GM12878 (cell line): ENCODE measurements at regions not wholly inside any gene's neighbourhood (a gene's known extent, or its start where the extent isn't known, plus 50 kb on each side); places are given as distances from the start of the nearest gene placed in this dataset.

ENCODE experiments used
- ATAC-seq: fragments of 200-7000 bp; cut with Tn5 transposase; 3 replicates; pipeline ENCODE4 v1.9.1; 2020; ENCODE audit warnings: mild to moderate bottlenecking, moderate library complexity
- BruUV-seq: library from RNA; stranded (reverse); fragments of 400-500 nt; replicated peaks from 2 replicates; lab custom pipeline; 2021; lab: Mats Ljungman, UMichigan
- CTCF ChIA-PET: fragments of 300-600 bp; sonication (Branson Sonifier 250); formaldehyde crosslinking; extraction: SDS; loops from one replicate; lab custom pipeline; 2021; ENCODE audit warnings: inconsistent platforms; lab: Yijun Ruan, JAX
- POLR2A ChIA-PET: fragments of 350-600 bp; formaldehyde crosslinking; extraction: SDS; loops from one replicate; lab custom pipeline; 2021; ENCODE audit warnings: inconsistent platforms; lab: Charles Lee
- RAD21 ChIA-PET: fragments of 300-600 bp; sonication (Branson Sonifier 250); formaldehyde crosslinking; loops from one replicate; lab custom pipeline; 2023; ENCODE audit warnings: antibody characterized with exemption; ENCODE audit not compliant: unreplicated experiment; lab: Charles Lee
- SMC1A ChIA-PET: fragments of 300-600 bp; sonication (Branson Sonifier 250); formaldehyde crosslinking; loops from one replicate; lab custom pipeline; 2023; ENCODE audit not compliant: unreplicated experiment, uncharacterized antibody; lab: Charles Lee
- DNase-seq: peaks from one replicate; pipeline ENCODE4 v3.0.0-alpha.2; 2011; ENCODE audit warnings: low read depth, low spot score
- FAIRE-seq: peaks from 3 replicates; lab custom pipeline; 2011; peaks lifted over from hg19 to GRCh38; lab: Jason Lieb, UNC
- H2AFZ ChIP-seq: 2 replicates; pipeline ENCODE4 v1.6.0; 2011; ENCODE audit warnings: low read depth, low read length, control low read depth; ENCODE audit not compliant: control insufficient read depth
- H3K27ac ChIP-seq: 2 replicates; pipeline ENCODE4 v1.5.1; 2011; ENCODE audit warnings: control low read depth; ENCODE audit not compliant: control insufficient read depth, insufficient read depth
- H3K27me3 ChIP-seq, 2 experiments: replicated peaks in 1 of 2; 2 replicates each; pipeline versions ENCODE4 v1.6.0 to v1.6.1; 2011; ENCODE audit warnings: low read length in 1 of 2; ENCODE audit not compliant: control insufficient read depth in 2 of 2, insufficient read depth in 2 of 2
- H3K36me3 ChIP-seq, 2 experiments: 2 replicates each; pipeline ENCODE4 v1.5.1; 2011; ENCODE audit warnings: low read length in 1 of 2; ENCODE audit not compliant: control insufficient read depth in 2 of 2, insufficient read depth in 2 of 2
- H3K4me1 ChIP-seq: 2 replicates; pipeline ENCODE4 v1.6.1; 2011; ENCODE audit warnings: mild to moderate bottlenecking, low read length, moderate library complexity, mixed read lengths; ENCODE audit not compliant: control insufficient read depth, insufficient read depth
- H3K4me2 ChIP-seq: 2 replicates; pipeline ENCODE4 v1.6.0; 2011; ENCODE audit warnings: control low read depth; ENCODE audit not compliant: control insufficient read depth, insufficient read depth
- H3K4me3 ChIP-seq: fragments of 200-600 bp; sonication (generic); 2 replicates; pipeline ENCODE4 v1.5.1; 2016
- H3K79me2 ChIP-seq: 2 replicates; pipeline ENCODE4 v1.6.0; 2011; ENCODE audit warnings: low read length; ENCODE audit not compliant: control insufficient read depth, insufficient read depth
- H3K9ac ChIP-seq: 2 replicates; pipeline ENCODE4 v1.8.0; 2011; ENCODE audit warnings: low read length, control low read depth, mixed read lengths; ENCODE audit not compliant: control insufficient read depth, insufficient read depth
- H3K9me3 ChIP-seq: replicated peaks from 3 replicates; pipeline ENCODE4 v1.5.1; 2011; ENCODE audit warnings: mild to moderate bottlenecking, low read length; ENCODE audit not compliant: control insufficient read depth, insufficient read depth
- H4K20me1 ChIP-seq: 2 replicates; pipeline ENCODE4 v1.6.0; 2011; ENCODE audit not compliant: control insufficient read depth, insufficient read depth
- ATF7 ChIP-seq: fragments of 450-650 bp; IDR thresholded peaks from 2 replicates; pipeline ENCODE4 v1.6.1; 2016; ENCODE audit warnings: low read depth, mild to moderate bottlenecking
- CEBPB ChIP-seq, 2 experiments: fragments of 150-350 bp in 1 of 2; IDR thresholded peaks; 2 replicates each; pipeline ENCODE4 v1.6.1; 2012 to 2014; ENCODE audit warnings: low read depth in 2 of 2, low read length in 2 of 2, borderline replicate concordance in 1 of 2, inconsistent platforms in 1 of 2
- HCFC1 ChIP-seq: fragments of 150-350 bp; IDR thresholded peaks from 2 replicates; pipeline ENCODE4 v1.6.1; 2014; ENCODE audit warnings: low read length
- LARP7 ChIP-seq: fragments of 450-650 bp; IDR thresholded peaks from 2 replicates; pipeline ENCODE4 v1.6.1; 2017; ENCODE audit warnings: mild to moderate bottlenecking
- MYB ChIP-seq: fragments of 150-350 bp; IDR thresholded peaks from 2 replicates; pipeline ENCODE4 v1.6.1; 2014; ENCODE audit warnings: mild to moderate bottlenecking, low read depth, low read length, borderline replicate concordance
- NFXL1 ChIP-seq: fragments of 450-650 bp; IDR thresholded peaks from 2 replicates; pipeline ENCODE4 v1.6.1; 2017; ENCODE audit warnings: antibody characterized with exemption, mild to moderate bottlenecking, borderline replicate concordance
- POU2F2 ChIP-seq: IDR thresholded peaks from 3 replicates; pipeline ENCODE4 v1.6.1; 2011; ENCODE audit warnings: low read depth, mild to moderate bottlenecking, low read length, borderline replicate concordance
- RBBP5 ChIP-seq: fragments of 200-600 bp; sonication (generic); conservative IDR thresholded peaks from 2 replicates; pipeline ENCODE4 v1.6.1; 2016
- ZSCAN29 ChIP-seq: fragments of 450-650 bp; IDR thresholded peaks from 2 replicates; pipeline ENCODE4 v1.6.1; 2017; ENCODE audit warnings: mild to moderate bottlenecking, moderate library complexity
- WGBS: methylation state at CpG from one replicate; pipeline ENCODE4 v1.1.6; 2016; ENCODE audit warnings: low lambda C conversion rate; ENCODE audit not compliant: insufficient replicate concordance, insufficient coverage; ENCODE audit errors: missing lambda C conversion rate; 5-methylcytosine and 5-hydroxymethylcytosine counted together
- in situ Hi-C: fragments of 300-500 bp; cut with MboI; formaldehyde crosslinking; loops from 9 replicates; pipeline ENCODE4 v1.14.3; 2018; ENCODE audit warnings: mixed read lengths
- intact Hi-C: fragments of 100-400 bp; cut with micrococcal nuclease; formaldehyde crosslinking; loops from one replicate; pipeline ENCODE4 v1.14.2; 2022; ENCODE audit not compliant: unreplicated experiment
- TF ChIP-seq, protein P1 (sequence below): fragments of 450-650 bp; formaldehyde crosslinking; IDR thresholded peaks from 2 replicates; pipeline ENCODE4 v1.4.0; 2020; ENCODE audit warnings: mild to moderate bottlenecking, moderate library complexity
- TF ChIP-seq, protein P2 (sequence below): IDR thresholded peaks from 2 replicates; pipeline ENCODE4 v1.6.1; 2011; ENCODE audit warnings: low read depth, low read length, improper control_type of control experiment, borderline replicate concordance

DNA sequence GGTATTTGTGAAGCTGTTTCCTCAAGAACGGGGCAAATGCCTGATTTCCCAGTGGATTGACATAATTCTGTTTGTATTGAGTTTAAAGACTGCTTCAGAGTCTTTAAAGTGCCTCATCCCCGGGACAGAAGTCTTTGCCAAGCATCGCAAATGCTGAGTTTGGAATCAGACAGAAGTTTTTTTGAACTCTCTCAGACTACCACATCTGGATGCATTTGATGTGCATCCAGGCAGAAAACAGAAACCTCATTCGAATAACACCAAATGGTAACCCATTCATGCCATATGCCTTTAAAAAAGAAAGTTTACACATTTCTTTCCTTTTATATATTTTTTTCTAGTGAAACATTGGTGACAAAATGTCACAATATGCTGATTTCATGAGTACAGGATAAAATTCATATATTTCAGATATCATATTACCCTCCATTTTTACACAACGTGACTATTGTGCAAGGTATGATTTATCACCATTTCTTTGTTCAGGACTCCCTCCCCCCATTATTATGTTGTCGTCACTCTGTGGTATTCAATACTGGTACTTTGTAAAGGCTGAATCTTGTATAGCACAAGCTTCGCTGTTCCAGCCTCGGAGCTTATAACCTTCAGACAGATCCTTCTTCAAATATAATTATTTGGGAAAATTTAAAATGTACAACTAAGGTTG lies 91.1 kb downstream of the ZNF608 start:
- Histone ChIP-seq H3K9ac (no peak overlapping the region), H3K9me3 (no peaks in the 10 kb centered on the region), H3K4me2 (no peak overlapping the region), H3K27me3 (no peaks in the 10 kb centered on the region)
- ChIA-PET POLR2A (no interaction called here), CTCF (no interaction called here)
- DNase-seq (no peak), ATAC-seq (no peak)
- in situ Hi-C loops, result no loop called here
- no peak for TF ChIP-seq ATF7
- TF ChIP-seq, all 136 proteins: peak for 0
- Histone ChIP-seq H2AFZ (no peak overlapping the region), H3K4me3 (no peak overlapping the region), H3K4me1 (peaks cover 35% of the 10 kb centered on the region), H4K20me1 (no peaks in the 10 kb centered on the region), H3K79me2 (peaks cover 2% of the 10 kb centered on the region; the same call in 1 of the 2 replicates), H3K36me3 (no peaks in the 10 kb centered on the region), H3K27ac (no peak overlapping the region)
- BruUV-seq, result no TSS peak
- ChIA-PET RAD21 (interaction anchor here (0.9 kb wide), 1 partner anchor 52 kb away, joined by 3 read pairs; no protein-coding TSS in a partner anchor), SMC1A (interaction anchor here (1.0 to 1.9 kb wide), 4 partner anchors 34 to 95 kb away, joined by 3 to 7 read pairs (median 5); no protein-coding TSS in a partner anchor)
- no peak for FAIRE-seq
- intact Hi-C loops, result loop anchor here (10.0 kb wide), 1 partner anchor 759 kb away; no protein-coding TSS in a partner anchor
- 10% methylated on average over 8 of the region's 8 CpGs for WGBS

DNA sequence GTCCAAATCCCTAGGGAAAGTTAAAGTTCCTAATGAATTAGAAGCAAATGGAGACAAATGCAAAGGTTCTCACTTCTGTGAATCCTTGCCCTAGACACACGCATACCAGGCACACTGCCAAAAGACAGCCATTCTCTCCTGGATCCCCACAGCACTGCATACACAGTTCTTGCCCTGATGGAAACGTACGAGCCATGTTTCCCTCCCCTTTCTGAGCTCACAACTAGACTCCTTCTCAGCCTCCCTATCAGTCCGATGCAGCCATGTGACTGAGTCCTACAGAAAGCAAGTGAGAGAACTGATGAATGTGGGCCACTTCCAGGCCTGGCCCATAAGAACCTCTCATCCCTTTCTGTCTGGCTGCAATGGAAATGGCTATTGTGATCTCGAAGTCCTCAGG lies 92.0 kb downstream of the ZNF608 start:
- FAIRE-seq, result no peak
- in situ Hi-C loops, result no loop called here
- RAD21 ChIA-PET, result interaction anchor here (1.1 kb wide), 1 partner anchor 33 kb away, joined by 3 read pairs; no protein-coding TSS in a partner anchor
- Histone ChIP-seq H3K4me3 (no peak overlapping the region), H3K4me1 (peaks cover 32% of the 10 kb centered on the region), H2AFZ (no peak overlapping the region), H4K20me1 (no peaks in the 10 kb centered on the region), H3K79me2 (peaks cover 2% of the 10 kb centered on the region; the same call in 1 of the 2 replicates), H3K27me3 (no peaks in the 10 kb centered on the region), H3K4me2 (no peak overlapping the region), H3K27ac (no peak overlapping the region), H3K9ac (no peak overlapping the region), H3K36me3 (no peaks in the 10 kb centered on the region), H3K9me3 (no peaks in the 10 kb centered on the region)
- intact Hi-C loops, result loop anchor here (5.0 to 10.0 kb wide), 3 partner anchors 73 to 760 kb away; no protein-coding TSS in a partner anchor
- SMC1A ChIA-PET, result no interaction called here
- no peak for ATAC-seq
- CTCF ChIA-PET, result no interaction called here
- WGBS, result 86% methylated on average over 5 of the region's 5 CpGs
- no TSS peak for BruUV-seq
- POLR2A ChIA-PET, result no interaction called here
- DNase-seq, result no peak
- TF ChIP-seq ZSCAN29, result no peak
- TF ChIP-seq POU2F2, result no peak
- no peak for TF ChIP-seq RBBP5
- no peak for TF ChIP-seq CEBPB (IDR thresholded peaks at IDR 0.05; ENCODE audit: borderline replicate concordance in 1 of 2, low read depth in 2 of 2, low read length in 2 of 2)
- TF ChIP-seq, protein P1, sequence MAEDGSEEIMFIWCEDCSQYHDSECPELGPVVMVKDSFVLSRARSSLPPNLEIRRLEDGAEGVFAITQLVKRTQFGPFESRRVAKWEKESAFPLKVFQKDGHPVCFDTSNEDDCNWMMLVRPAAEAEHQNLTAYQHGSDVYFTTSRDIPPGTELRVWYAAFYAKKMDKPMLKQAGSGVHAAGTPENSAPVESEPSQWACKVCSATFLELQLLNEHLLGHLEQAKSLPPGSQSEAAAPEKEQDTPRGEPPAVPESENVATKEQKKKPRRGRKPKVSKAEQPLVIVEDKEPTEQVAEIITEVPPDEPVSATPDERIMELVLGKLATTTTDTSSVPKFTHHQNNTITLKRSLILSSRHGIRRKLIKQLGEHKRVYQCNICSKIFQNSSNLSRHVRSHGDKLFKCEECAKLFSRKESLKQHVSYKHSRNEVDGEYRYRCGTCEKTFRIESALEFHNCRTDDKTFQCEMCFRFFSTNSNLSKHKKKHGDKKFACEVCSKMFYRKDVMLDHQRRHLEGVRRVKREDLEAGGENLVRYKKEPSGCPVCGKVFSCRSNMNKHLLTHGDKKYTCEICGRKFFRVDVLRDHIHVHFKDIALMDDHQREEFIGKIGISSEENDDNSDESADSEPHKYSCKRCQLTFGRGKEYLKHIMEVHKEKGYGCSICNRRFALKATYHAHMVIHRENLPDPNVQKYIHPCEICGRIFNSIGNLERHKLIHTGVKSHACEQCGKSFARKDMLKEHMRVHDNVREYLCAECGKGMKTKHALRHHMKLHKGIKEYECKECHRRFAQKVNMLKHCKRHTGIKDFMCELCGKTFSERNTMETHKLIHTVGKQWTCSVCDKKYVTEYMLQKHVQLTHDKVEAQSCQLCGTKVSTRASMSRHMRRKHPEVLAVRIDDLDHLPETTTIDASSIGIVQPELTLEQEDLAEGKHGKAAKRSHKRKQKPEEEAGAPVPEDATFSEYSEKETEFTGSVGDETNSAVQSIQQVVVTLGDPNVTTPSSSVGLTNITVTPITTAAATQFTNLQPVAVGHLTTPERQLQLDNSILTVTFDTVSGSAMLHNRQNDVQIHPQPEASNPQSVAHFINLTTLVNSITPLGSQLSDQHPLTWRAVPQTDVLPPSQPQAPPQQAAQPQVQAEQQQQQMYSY, result no peak
- TF ChIP-seq, protein P2, sequence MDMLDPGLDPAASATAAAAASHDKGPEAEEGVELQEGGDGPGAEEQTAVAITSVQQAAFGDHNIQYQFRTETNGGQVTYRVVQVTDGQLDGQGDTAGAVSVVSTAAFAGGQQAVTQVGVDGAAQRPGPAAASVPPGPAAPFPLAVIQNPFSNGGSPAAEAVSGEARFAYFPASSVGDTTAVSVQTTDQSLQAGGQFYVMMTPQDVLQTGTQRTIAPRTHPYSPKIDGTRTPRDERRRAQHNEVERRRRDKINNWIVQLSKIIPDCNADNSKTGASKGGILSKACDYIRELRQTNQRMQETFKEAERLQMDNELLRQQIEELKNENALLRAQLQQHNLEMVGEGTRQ, result no peak
- TF ChIP-seq HCFC1, result no peak
- no peak for TF ChIP-seq MYB
- no peak for TF ChIP-seq NFXL1
- no peak for TF ChIP-seq LARP7
